T1000 (cell line): ENCODE measurements at regions not wholly inside any gene's neighbourhood (a gene's known extent, or its start where the extent isn't known, plus 50 kb on each side); places are given as distances from the start of the nearest gene placed in this dataset.
"Not testable (repeated sequence)": the region's sequence is repeated elsewhere in the genome, so short reads cannot be mapped to it uniquely, and the experiment has no call there.

Source experiments
- DNase-seq: peaks from one replicate; lab custom pipeline; 2025; ENCODE audit warnings: mixed read lengths; lab: John Stamatoyannopoulos, UW

- no peak for DNase-seq
Observed at GRCh38 chr20:22690616-22691179, 106.3 kb upstream of the FOXA2 start.

- peak; percentile 44 for DNase-seq
Observed at GRCh38 chr20:22691369-22692118, 107.2 kb upstream of the FOXA2 start.

DNA sequence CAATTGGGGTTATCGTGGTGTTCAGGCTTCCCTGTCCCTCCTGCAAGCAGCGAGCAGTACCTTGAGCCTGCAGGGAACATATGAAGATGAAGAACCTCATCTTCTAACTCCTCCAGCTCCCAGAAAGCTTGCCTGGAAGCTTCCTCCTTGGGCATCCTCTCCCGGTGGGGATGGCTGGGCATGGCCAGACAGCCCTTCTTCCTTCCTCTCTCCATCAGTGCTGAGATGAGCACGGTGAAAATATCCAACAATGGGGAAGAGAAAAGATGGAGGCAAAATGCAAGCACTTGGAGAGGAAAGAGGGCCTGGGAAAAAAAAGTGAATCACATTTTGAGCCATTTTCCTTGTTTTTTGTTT, 107.7 kb upstream of the FOXA2 start:
- DNase-seq, result no peak

- not testable (repeated sequence) for DNase-seq
Observed at GRCh38 chr20:22692620-22693019, 108.2 kb upstream of the FOXA2 start.

DNA sequence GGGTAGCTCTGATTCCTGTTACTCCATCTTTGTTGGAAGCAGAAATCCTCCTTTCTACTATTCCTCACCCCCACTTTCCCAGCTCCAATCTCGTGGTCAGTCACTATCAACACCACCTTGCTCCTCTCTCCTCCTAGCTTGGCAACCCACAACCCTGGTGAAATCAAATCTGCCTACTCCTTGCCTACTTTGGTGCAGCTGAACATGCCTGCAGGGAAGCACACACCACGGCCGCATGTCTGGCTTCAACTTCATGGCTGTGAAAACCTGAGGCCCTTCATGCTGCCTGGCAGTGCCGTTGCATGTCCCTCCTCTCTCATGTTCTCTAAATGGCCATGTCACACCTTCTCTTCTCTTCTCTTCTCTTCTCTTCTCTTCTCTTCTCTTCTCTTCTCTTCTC, 112.4 kb upstream of the FOXA2 start:
- DNase-seq, result no peak

- no peak for DNase-seq
Observed at GRCh38 chr20:22698259-22698842, 114.0 kb upstream of the FOXA2 start.

- no peak for DNase-seq
Observed at GRCh38 chr20:22699396-22699795, 115.0 kb upstream of the FOXA2 start.

DNA sequence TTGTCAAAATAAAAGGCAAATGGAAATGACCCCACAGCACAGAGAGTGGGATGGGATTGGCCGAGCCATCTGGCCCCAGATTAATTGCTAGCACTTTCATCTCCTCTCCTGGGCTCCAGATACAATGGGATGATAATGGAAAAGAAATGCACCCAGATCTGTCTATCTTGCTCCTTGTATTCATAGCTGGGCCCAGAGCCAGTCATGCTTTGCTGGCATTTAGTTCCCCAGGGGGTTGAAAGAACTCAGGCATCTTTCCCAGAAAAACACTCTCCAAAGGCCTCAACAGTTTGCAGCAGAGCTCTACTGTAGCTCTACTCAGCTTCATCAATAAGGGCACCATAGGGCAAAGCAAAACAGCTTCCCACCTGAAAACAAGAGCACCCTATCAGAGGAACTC, 116.0 kb upstream of the FOXA2 start:
- DNase-seq, result no peak

- DNase-seq, result no peak
Observed at GRCh38 chr20:22701679-22702308, 117.4 kb upstream of the FOXA2 start.

DNA sequence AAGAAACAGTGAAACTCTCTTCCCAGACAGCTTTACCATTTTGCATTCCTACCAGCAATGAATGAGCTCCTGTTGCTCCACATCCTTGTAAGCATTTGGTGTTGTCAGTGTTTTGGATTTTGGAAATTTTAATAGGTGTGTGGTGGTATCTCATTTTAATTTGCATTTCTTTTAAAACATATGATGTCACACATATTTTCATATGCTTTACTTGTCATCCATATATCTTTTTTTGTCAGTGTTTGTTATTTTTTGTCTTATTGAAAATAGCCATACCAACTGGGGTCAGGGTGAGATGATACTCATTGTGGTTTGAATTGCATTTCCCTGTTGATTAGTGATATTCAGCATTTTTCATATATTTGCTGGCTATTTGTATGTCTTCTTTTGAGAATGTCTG, 119.5 kb upstream of the FOXA2 start:
- no peak for DNase-seq

DNA sequence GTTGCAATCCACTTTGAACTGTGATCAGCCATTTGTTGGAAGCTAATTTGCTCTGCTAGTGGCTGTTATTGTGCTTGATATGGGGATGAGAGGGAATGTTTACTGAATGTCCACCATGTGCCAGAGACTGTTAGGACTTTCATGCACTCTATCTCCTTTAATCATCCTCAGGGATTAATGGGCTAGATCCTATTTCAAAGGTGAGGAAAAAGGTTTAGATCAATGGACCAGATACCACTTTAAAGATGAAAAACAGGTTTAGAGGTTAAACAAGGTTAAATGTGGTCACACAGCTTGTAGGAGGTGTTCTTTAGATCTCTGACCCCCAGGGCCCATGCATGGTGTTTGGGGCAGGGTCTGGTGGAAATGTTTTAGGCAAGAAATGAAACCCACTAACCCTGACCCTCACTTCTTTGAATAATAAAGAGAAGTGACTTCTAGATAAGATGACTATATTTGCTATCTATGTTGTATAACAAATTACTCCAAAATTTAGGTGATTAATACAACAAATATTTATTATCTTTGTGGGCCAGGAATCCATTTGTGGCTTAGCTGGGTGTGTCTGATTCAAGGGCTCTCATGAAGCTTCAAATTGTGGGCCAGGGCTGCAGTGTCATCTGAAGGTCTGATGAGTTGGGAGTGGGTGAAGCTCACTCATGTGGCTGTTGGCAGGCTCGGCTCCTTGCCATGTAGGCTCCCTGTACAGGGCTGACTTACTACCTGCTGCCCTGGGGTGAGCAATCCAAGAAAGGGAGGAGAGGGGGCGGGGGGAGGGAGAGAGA, 127.8 kb upstream of the FOXA2 start:
- no peak for DNase-seq

GRCh38 chr20:22716821-22717351, 132.5 kb upstream of the FOXA2 start:
- DNase-seq, result no peak

DNA sequence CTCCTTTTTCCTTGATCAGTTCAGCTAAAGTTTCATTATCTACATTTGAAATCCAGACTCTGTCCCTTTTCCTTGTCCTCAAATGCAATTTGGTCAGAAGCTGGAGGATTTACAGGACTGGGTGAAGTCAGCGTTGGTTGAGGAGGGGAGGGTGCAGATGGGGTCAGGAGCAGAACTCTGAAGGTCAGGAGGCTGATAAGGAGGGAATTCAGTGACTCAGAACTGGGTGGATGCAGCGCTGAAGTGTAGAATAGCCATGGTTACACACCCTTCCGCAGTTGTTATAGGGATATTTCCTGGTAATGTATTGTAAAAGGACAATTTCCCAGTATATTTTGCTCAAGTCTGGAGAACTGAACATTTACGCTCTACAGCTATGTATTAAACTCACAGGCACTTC, 133.1 kb upstream of the FOXA2 start:
- no peak for DNase-seq

GRCh38 chr20:22719167-22719591, 134.8 kb upstream of the FOXA2 start:
- DNase-seq, result no peak

DNA sequence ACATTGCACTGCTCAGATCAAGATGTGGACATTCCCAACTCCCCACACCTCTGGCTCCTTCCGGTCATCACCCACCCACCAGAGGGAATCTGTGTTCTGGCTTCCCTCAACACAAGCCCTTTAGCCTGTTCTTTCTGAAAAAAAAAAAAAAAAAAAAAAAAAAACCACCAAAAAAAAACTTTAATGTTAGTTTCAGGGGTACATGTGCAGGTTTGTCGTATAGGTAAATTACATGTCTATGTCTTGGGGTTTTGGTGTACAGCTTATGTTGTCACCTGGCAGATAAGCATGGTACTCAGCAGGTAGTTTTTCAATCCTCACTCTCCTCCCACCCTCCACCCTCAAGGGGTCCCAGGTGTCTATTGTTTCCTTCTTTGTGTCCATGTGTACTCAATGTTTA, 135.8 kb upstream of the FOXA2 start:
- no peak for DNase-seq

- no peak for DNase-seq
Observed at GRCh38 chr20:22722811-22723210, 138.4 kb upstream of the FOXA2 start.

- no peak for DNase-seq
Observed at GRCh38 chr20:22723659-22724058, 139.3 kb upstream of the FOXA2 start.

GRCh38 chr20:22728146-22728745, 143.9 kb upstream of the FOXA2 start:
- DNase-seq, result no peak

- DNase-seq, result no peak
Observed at GRCh38 chr20:22729180-22729579, 144.8 kb upstream of the FOXA2 start.

DNA sequence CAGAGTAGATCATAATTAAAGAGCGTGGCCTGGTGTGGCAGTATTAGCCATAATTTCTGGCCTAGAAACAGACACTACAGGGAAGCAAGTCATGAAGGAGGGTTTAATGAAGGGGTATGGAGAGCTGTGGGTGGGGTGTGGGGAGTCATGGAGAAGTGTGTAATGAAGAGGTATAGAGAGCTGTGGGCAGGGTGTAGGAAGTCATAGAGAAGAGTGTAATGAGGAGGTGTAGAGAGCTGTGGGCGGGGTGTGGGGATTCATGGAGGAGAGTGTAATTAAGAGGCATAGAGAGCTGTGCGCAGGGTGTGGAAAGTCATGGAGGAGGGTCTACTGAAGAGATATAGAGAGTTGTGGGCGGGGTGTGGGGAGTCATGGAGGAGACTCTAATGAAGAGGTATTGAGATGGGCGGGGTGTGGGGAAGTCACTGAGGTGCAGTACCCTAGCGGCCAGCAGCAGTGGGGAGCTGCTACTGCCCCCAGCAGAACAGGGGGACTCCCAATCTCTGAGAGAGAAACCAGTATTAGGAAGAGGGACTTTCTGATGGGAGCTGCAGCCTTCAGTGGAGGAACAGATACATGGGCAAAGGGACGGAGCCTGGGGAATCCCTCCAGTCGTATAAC, 145.4 kb upstream of the FOXA2 start:
- no peak for DNase-seq

DNA sequence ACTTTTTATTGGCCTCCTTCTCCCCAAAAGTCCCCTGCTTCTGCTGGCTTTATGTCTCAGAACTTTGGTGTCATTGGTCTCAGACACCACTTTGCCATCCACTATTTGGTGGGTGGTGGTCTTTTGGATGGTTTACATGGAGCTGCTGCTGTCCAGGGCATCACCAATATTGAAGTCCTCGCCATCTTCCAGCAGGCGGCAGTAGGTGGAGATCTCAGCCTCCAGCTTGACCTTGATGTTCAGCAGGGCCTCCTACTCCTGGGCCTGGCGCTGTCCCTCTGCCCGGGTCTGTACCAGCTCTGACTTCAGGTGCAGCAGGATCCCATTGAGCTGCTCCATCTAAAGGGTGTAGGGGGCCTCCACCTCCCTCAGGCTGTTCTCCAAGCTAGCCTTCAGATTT, 148.4 kb upstream of the FOXA2 start:
- no peak for DNase-seq
